ENCODE measurements at regions not wholly inside any gene's neighbourhood (a gene's known extent, or its start where the extent isn't known, plus 50 kb on each side); places are given as distances from the start of the nearest gene placed in this dataset.

DNA sequence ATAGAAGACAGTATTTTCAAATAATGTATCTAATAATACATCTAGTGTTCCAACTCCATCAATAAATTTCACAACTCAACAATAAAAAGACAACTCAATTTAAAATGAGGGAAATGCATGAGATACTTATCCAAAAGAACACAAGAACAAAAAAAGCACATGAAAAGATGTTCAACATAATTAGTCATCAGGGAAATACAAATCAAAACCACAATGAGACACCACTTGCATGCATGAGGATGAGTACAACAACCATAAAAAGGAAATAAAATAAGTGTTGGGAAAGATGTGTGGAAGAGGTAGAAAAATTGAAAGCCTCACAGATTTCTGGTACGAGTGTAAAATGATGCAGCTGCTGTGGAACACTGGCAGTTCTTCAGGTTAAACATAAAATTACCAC, 111.6 kb upstream of the PTPRZ1 start:
- TF ChIP-seq, protein P1, sequence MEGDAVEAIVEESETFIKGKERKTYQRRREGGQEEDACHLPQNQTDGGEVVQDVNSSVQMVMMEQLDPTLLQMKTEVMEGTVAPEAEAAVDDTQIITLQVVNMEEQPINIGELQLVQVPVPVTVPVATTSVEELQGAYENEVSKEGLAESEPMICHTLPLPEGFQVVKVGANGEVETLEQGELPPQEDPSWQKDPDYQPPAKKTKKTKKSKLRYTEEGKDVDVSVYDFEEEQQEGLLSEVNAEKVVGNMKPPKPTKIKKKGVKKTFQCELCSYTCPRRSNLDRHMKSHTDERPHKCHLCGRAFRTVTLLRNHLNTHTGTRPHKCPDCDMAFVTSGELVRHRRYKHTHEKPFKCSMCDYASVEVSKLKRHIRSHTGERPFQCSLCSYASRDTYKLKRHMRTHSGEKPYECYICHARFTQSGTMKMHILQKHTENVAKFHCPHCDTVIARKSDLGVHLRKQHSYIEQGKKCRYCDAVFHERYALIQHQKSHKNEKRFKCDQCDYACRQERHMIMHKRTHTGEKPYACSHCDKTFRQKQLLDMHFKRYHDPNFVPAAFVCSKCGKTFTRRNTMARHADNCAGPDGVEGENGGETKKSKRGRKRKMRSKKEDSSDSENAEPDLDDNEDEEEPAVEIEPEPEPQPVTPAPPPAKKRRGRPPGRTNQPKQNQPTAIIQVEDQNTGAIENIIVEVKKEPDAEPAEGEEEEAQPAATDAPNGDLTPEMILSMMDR (conservative IDR thresholded peaks at IDR 0.05): no peak

DNA sequence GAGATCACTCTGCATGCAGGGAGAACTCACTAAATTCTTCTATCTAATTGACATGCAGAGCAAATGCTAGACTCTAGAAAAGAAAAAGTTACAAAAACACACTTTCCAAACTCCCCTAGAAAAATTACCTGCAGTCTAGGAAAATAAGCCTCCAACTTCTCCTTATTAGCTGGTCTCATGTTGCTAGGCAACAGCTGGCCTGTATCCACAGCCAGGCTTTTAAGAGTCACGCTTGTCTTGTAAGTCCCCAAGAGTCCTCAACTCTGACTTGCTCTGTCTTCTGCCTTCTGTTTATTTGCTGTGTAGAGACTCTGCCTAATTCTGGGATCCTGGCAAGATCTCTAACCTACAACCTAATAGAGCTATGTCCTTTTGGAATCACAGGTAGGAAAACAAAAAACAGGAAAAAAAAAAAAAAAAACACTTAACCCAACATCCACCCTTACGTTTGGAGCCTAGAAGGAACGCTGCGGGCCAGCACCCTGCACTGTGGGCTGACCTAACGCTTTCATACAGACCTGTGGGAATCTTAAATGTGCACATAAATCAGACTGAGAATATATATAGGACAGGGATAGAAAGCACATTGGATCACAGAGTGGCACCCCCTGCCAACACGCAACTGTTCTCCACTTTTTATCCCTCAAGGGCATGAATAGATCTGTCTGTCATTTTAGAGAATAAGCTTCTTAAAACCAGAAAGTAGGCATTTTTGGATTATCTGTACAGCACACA, 117.0 kb upstream of the PTPRZ1 start:
- TF ChIP-seq, protein P1 (conservative IDR thresholded peaks at IDR 0.05): no peak
- no peak overlapping the region for H3K27ac ChIP-seq

More for the DNA sequence above, 111.6 kb upstream of the PTPRZ1 start:
- H3K27ac ChIP-seq: no peak overlapping the region

DNA sequence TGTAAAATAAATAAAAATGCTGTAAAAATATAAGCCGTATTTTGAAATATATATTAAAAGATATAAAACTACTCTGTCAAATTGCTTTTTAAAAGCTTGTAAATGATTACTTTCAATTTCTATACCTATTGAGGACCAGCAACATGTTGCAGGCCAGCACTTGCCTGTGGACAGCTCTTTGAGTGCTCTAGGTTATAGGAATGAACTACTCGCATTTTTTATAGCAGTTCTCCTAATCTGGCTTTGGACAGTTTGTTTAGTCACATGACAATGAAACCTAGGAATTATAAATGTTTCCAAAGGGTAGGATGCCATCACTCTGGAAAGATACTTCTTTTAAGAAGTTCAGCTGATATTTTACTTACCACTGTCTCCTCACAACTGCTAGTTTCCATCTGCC, 117.7 kb upstream of the PTPRZ1 start:
- TF ChIP-seq, protein P1 (conservative IDR thresholded peaks at IDR 0.05): no peak
- no peak overlapping the region for H3K27ac ChIP-seq

DNA sequence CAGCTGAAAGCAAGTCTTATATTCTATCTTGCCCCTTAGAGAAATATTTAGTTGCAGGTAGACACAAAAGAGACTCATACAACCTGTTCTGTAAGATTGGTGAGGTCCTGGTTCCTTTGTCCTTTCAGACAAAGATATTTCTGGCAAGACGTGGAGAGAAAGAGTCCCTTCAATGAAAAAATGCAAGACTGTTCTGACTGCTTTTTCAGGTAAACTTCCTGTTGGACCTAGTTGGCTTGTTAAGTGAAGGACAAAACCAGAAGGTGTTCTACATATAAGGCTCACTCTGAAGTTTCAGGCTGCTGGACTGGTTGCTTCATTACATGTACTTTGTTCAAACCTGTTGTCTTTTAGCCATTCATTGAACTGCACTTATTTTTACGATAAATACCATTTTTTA, 119.0 kb upstream of the PTPRZ1 start:
- TF ChIP-seq, protein P1 (conservative IDR thresholded peaks at IDR 0.05): no peak

DNA sequence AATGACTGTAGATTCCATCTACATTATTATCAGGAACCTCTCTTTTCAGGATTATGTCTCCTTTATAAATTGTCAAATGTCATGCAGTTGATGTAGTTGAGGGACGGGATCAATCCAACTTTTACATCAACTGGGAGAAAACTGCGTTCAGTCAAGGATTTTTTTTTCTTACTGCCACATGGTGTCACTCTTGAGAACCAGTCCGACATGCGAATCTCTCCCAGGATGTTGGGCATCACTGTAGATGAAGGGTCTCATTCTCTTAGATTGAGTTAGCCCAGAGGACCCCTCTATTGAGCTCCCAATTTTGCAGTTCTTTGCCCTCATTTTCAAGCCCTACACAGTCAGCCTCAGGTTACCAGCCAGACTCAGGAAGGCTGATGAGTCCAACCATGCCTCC, 120.3 kb upstream of the PTPRZ1 start:
- TF ChIP-seq, protein P1 (conservative IDR thresholded peaks at IDR 0.05): peak; percentile 69
- no peak overlapping the region for H3K27ac ChIP-seq

More for the DNA sequence above, 119.0 kb upstream of the PTPRZ1 start:
- H3K27ac ChIP-seq: no peak overlapping the region

DNA sequence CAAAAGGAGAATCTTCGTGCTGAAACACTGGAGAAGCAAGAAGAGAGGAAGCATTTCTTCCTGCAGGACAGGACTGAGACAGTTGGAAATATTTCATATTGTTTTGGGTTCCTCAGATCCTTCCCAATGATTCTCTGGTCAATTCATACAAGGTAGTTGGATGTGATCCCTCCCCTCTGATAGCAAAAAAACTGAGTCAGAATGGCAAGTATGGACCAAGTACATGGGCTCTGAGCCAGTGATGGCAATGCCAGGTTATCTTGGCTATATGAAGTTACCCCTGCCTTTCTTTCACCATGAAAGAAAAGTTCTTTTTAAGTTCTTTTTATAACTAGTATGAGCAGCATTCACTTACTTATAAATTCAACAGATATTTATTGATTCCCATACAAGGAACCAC, 124.4 kb upstream of the PTPRZ1 start:
- TF ChIP-seq, protein P1 (conservative IDR thresholded peaks at IDR 0.05): no peak
- H3K27ac ChIP-seq: no peak overlapping the region

DNA sequence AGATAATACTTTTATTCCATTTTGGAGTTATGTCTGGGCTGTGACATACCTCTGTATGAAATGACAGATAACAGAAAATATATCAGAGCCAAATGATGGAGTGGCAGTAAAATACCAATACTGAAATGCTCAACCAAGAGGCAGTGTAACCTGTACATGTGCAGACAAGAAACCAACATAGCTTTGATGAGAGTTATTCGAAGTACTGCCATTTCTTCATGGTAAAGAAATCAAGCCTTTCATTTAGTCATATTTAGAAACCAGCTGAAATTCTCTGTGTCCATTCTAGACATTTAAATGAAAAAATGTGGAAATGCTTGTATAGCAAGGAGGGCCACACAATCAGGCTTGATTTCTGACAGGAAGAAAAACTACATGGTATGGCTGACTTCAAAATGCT, 127.1 kb upstream of the PTPRZ1 start:
- no peak overlapping the region for H3K27ac ChIP-seq
- TF ChIP-seq, protein P1 (conservative IDR thresholded peaks at IDR 0.05): no peak
